ENCODE measurements at regions not wholly inside any gene's neighbourhood (a gene's known extent, or its start where the extent isn't known, plus 50 kb on each side); places are given as distances from the start of the nearest gene placed in this dataset.

GRCh38 chr14:98984027-98984718 is 287.8 kb downstream of the BCL11B start:
- no peak for TF ChIP-seq CTCF (IDR thresholded peaks at IDR 0.05; ENCODE audit: partially characterized antibody, unreplicated experiment)
- peaks cover 4% of the 10 kb centered on the region for H3K27me3 Mint-ChIP-seq (ENCODE audit: unreplicated experiment)
- H3K9me3 Mint-ChIP-seq (ENCODE audit: unreplicated experiment), result no peaks in the 10 kb centered on the region
- H3K27ac Mint-ChIP-seq (ENCODE audit: unreplicated experiment), result no peak overlapping the region
- H3K36me3 Mint-ChIP-seq (ENCODE audit: unreplicated experiment), result no peaks in the 10 kb centered on the region
- H3K4me3 Mint-ChIP-seq (ENCODE audit: unreplicated experiment), result no peak overlapping the region
- DNase-seq, result no peak
- H3K4me1 Mint-ChIP-seq (ENCODE audit: low read depth, unreplicated experiment), result no peaks in the 10 kb centered on the region

- Mint-ChIP-seq H3K4me1 (ENCODE audit: low read depth, unreplicated experiment) (no peaks in the 10 kb centered on the region), H3K9me3 (ENCODE audit: unreplicated experiment) (no peaks in the 10 kb centered on the region), H3K27me3 (ENCODE audit: unreplicated experiment) (peaks cover 4% of the 10 kb centered on the region), H3K4me3 (ENCODE audit: unreplicated experiment) (no peak overlapping the region), H3K36me3 (ENCODE audit: unreplicated experiment) (no peaks in the 10 kb centered on the region), H3K27ac (ENCODE audit: unreplicated experiment) (no peak overlapping the region)
- DNase-seq, result no peak
- TF ChIP-seq CTCF (IDR thresholded peaks at IDR 0.05; ENCODE audit: partially characterized antibody, unreplicated experiment), result no peak
Observed at GRCh38 chr14:98984719-98985041, 287.3 kb downstream of the BCL11B start.

- Mint-ChIP-seq H3K27me3 (ENCODE audit: unreplicated experiment) (peaks cover 4% of the 10 kb centered on the region), H3K27ac (ENCODE audit: unreplicated experiment) (no peak overlapping the region), H3K36me3 (ENCODE audit: unreplicated experiment) (no peaks in the 10 kb centered on the region), H3K4me3 (ENCODE audit: unreplicated experiment) (no peak overlapping the region), H3K9me3 (ENCODE audit: unreplicated experiment) (no peaks in the 10 kb centered on the region), H3K4me1 (ENCODE audit: low read depth, unreplicated experiment) (no peaks in the 10 kb centered on the region)
- DNase-seq, result no peak
- no peak for TF ChIP-seq CTCF (IDR thresholded peaks at IDR 0.05; ENCODE audit: partially characterized antibody, unreplicated experiment)
Observed at GRCh38 chr14:98993818-98994217, 278.2 kb downstream of the BCL11B start.

GRCh38 chr14:98994561-98994960 is 277.4 kb downstream of the BCL11B start:
- TF ChIP-seq CTCF (IDR thresholded peaks at IDR 0.05; ENCODE audit: partially characterized antibody, unreplicated experiment), result no peak
- no peak overlapping the region for H3K27ac Mint-ChIP-seq (ENCODE audit: unreplicated experiment)

GRCh38 chr14:98997526-98998205 is 274.3 kb downstream of the BCL11B start:
- Mint-ChIP-seq H3K4me3 (ENCODE audit: unreplicated experiment) (no peak overlapping the region), H3K9me3 (ENCODE audit: unreplicated experiment) (no peaks in the 10 kb centered on the region), H3K4me1 (ENCODE audit: low read depth, unreplicated experiment) (no peaks in the 10 kb centered on the region), H3K27me3 (ENCODE audit: unreplicated experiment) (peaks cover 2% of the 10 kb centered on the region), H3K27ac (ENCODE audit: unreplicated experiment) (no peak overlapping the region), H3K36me3 (ENCODE audit: unreplicated experiment) (no peaks in the 10 kb centered on the region)
- no peak for DNase-seq
- TF ChIP-seq CTCF (IDR thresholded peaks at IDR 0.05; ENCODE audit: partially characterized antibody, unreplicated experiment), result no peak

More at GRCh38 chr14:98994561-98994960, 277.4 kb downstream of the BCL11B start:
- no peaks in the 10 kb centered on the region for H3K36me3 Mint-ChIP-seq (ENCODE audit: unreplicated experiment)
- no peak overlapping the region for H3K4me3 Mint-ChIP-seq (ENCODE audit: unreplicated experiment)
- H3K9me3 Mint-ChIP-seq (ENCODE audit: unreplicated experiment), result no peaks in the 10 kb centered on the region
- H3K27me3 Mint-ChIP-seq (ENCODE audit: unreplicated experiment), result peaks cover 4% of the 10 kb centered on the region
- no peaks in the 10 kb centered on the region for H3K4me1 Mint-ChIP-seq (ENCODE audit: low read depth, unreplicated experiment)
- DNase-seq, result no peak
